SK-N-SH (cell line): ENCODE measurements at regions not wholly inside any gene's neighbourhood (a gene's known extent, or its start where the extent isn't known, plus 50 kb on each side); places are given as distances from the start of the nearest gene placed in this dataset.
"Not testable (repeated sequence)": the region's sequence is repeated elsewhere in the genome, so short reads cannot be mapped to it uniquely, and the experiment has no call there.

Experiments
- CTCF ChIA-PET: fragments of 300-600, 350-600 bp; formaldehyde crosslinking; extraction: SDS; loops from one replicate; lab custom pipeline; 2021; lab: Yijun Ruan, JAX
- POLR2A ChIA-PET: fragments of 350-600 bp; sonication (Branson Sonifier 250); formaldehyde crosslinking; extraction: SDS; loops from one replicate; lab custom pipeline; 2020; ENCODE audit warnings: antibody characterized with exemption, inconsistent platforms; lab: Yijun Ruan, JAX
- DNase-seq: peaks from one replicate; pipeline ENCODE4 v3.0.0; 2012
- H2AFZ ChIP-seq: fragments of 200-600 bp; sonication (generic); 2 replicates; pipeline ENCODE4 v1.8.1; 2016; ENCODE audit warnings: antibody characterized with exemption, mild to moderate bottlenecking, low read depth
- H3F3A ChIP-seq: fragments of 200-600 bp; sonication (generic); replicated peaks from 2 replicates; pipeline ENCODE3; 2016; ENCODE audit warnings: antibody characterized with exemption, mild to moderate bottlenecking; ENCODE audit not compliant: insufficient read depth
- H3K27ac ChIP-seq, 2 experiments: fragments of 200-500 bp in 1 of 2; fragments of 200-600 bp in 1 of 2; sonication (Bioruptor generic) in 1 of 2; sonication (generic), shearing (Covaris generic) in 1 of 2; 2 replicates each; pipeline versions ENCODE4 v1.5.1 to v1.6.1; 2014 to 2016; ENCODE audit warnings: low read depth in 2 of 2, inconsistent platforms in 1 of 2, low read length in 1 of 2, mild to moderate bottlenecking in 1 of 2, mixed read lengths in 1 of 2
- H3K27me3 ChIP-seq: fragments of 200-600 bp; sonication (generic), shearing (Covaris generic); 2 replicates; pipeline ENCODE4 v1.6.1; 2016; ENCODE audit warnings: mixed run types; ENCODE audit not compliant: insufficient read depth
- H3K36me3 ChIP-seq, 2 experiments: fragments of 200-500 bp in 1 of 2; fragments of 200-600 bp in 1 of 2; sonication (Bioruptor generic) in 1 of 2; sonication (generic) in 1 of 2; replicated peaks in 1 of 2; 2 replicates each; pipeline versions ENCODE3 to v1.5.1; 2014 to 2016; ENCODE audit warnings: low read length in 1 of 2, mild to moderate bottlenecking in 1 of 2; ENCODE audit not compliant: insufficient read depth in 2 of 2, control insufficient read depth in 1 of 2
- H3K4me1 ChIP-seq, 2 experiments: fragments of 200-500 bp in 1 of 2; fragments of 200-600 bp in 1 of 2; sonication (Bioruptor generic) in 1 of 2; sonication (generic), shearing (Covaris generic) in 1 of 2; 2 replicates each; pipeline versions ENCODE4 v1.5.1 to v1.6.1; 2014 to 2016; ENCODE audit warnings: low read depth in 1 of 2, low read length in 1 of 2, mixed run types in 1 of 2; ENCODE audit not compliant: insufficient read depth in 2 of 2, control insufficient read depth in 1 of 2
- H3K4me2 ChIP-seq: fragments of 200-600 bp; sonication (generic), shearing (Covaris generic); 2 replicates; pipeline ENCODE4 v1.6.1; 2017; ENCODE audit warnings: mixed run types
- H3K4me3 ChIP-seq, 2 experiments: fragments of 200-500 bp in 1 of 2; fragments of 200-600 bp in 1 of 2; sonication (Bioruptor generic) in 1 of 2; sonication (generic), shearing (Covaris generic) in 1 of 2; 2 replicates each; pipeline versions ENCODE4 v1.5.1 to v1.8.1; 2014 to 2016; ENCODE audit warnings: low read depth in 2 of 2, inconsistent platforms in 1 of 2, low read length in 1 of 2, mild to moderate bottlenecking in 1 of 2, mixed read lengths in 1 of 2, moderate library complexity in 1 of 2
- H3K79me2 ChIP-seq: fragments of 200-600 bp; sonication (generic); 2 replicates; pipeline ENCODE4 v1.8.1; 2017; ENCODE audit warnings: mild to moderate bottlenecking; ENCODE audit not compliant: insufficient read depth
- H3K9ac ChIP-seq: fragments of 200-600 bp; sonication (generic); 2 replicates; pipeline ENCODE4 v1.6.1; 2017; ENCODE audit warnings: mixed run types
- H3K9me2 ChIP-seq: fragments of 200-600 bp; sonication (generic); 2 replicates; pipeline ENCODE4 v1.6.1; 2017; ENCODE audit warnings: mixed run types
- H3K9me3 ChIP-seq: fragments of 200-600 bp; sonication (generic); 2 replicates; pipeline ENCODE4 v1.6.1; 2017; ENCODE audit warnings: mixed run types, mild to moderate bottlenecking, moderate library complexity
- H4K20me1 ChIP-seq: fragments of 200-600 bp; sonication (generic); 2 replicates; pipeline ENCODE4 v1.6.1; 2017; ENCODE audit warnings: mild to moderate bottlenecking, mixed run types; ENCODE audit not compliant: insufficient read depth
- EP300 ChIP-seq, 2 experiments: IDR thresholded peaks; 2 replicates each; pipeline versions ENCODE4 v1.4.0 to v1.6.1; 2012; ENCODE audit warnings: borderline replicate concordance in 1 of 2, low read depth in 1 of 2, low read length in 1 of 2
- EZH2phosphoT487 ChIP-seq: fragments of 200-600 bp; sonication (generic); IDR thresholded peaks from 2 replicates; pipeline ENCODE4 v1.6.1; 2017; ENCODE audit warnings: low read depth, mixed run types, mild to moderate bottlenecking, antibody characterized with exemption, moderate library complexity, borderline replicate concordance
- MEF2A ChIP-seq: IDR thresholded peaks from 2 replicates; pipeline ENCODE4 v1.4.0; 2012; ENCODE audit warnings: low read depth, borderline replicate concordance
- MXI1 ChIP-seq: IDR thresholded peaks from 2 replicates; pipeline ENCODE4 v1.6.1; 2012; ENCODE audit warnings: mild to moderate bottlenecking, low read depth, low read length, improper control_type of control experiment
- RXRA ChIP-seq: IDR thresholded peaks from 2 replicates; pipeline ENCODE4 v1.4.0; 2012; ENCODE audit warnings: low read depth, mild to moderate bottlenecking, borderline replicate concordance
- SIN3A ChIP-seq: IDR thresholded peaks from 2 replicates; pipeline ENCODE4 v1.6.1; 2012; ENCODE audit warnings: low read depth, mild to moderate bottlenecking, low read length, moderate library complexity, borderline replicate concordance
- WGBS: methylation state at CpG from one replicate; pipeline ENCODE4 v1.1.6; 2017; ENCODE audit warnings: low lambda C conversion rate; 5-methylcytosine and 5-hydroxymethylcytosine counted together
- TF ChIP-seq, protein P1 (sequence below): fragments of 150-350 bp; IDR thresholded peaks from 2 replicates; pipeline ENCODE4 v1.6.1; 2016; ENCODE audit warnings: mild to moderate bottlenecking, low read depth, low read length

DNA sequence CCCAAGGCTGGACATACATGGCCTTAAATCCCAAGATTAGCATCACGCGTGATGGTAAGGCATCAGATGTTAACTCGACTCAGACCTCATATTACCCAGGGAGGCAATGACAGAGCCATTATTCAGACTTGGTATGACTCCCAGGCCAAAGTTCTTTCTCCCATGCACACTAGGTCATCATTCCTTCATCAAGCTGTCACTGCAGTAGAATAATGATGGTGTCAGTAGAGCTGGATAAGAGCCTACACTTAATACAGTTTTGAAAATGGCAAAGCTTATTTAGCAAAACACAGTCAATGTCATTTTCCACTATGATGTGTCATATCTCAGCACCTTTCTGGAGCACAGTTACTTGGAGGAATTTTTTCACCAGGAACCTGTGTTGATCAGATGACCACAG lies 663.3 kb downstream of the SUCLG1 start:
- H3K4me2 ChIP-seq: no peak overlapping the region
- H4K20me1 ChIP-seq: no peaks in the 10 kb centered on the region
- H3K4me3 ChIP-seq: no peak overlapping the region
- no peak for TF ChIP-seq MEF2A
- TF ChIP-seq, protein P1, sequence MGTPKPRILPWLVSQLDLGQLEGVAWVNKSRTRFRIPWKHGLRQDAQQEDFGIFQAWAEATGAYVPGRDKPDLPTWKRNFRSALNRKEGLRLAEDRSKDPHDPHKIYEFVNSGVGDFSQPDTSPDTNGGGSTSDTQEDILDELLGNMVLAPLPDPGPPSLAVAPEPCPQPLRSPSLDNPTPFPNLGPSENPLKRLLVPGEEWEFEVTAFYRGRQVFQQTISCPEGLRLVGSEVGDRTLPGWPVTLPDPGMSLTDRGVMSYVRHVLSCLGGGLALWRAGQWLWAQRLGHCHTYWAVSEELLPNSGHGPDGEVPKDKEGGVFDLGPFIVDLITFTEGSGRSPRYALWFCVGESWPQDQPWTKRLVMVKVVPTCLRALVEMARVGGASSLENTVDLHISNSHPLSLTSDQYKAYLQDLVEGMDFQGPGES: no peak
- no peak for TF ChIP-seq EZH2phosphoT487
- TF ChIP-seq MXI1: no peak
- no peak for TF ChIP-seq RXRA
- TF ChIP-seq EP300 (IDR thresholded peaks at IDR 0.05; ENCODE audit: borderline replicate concordance in 1 of 2, low read depth in 1 of 2, low read length in 1 of 2): no peak
- no peak for TF ChIP-seq SIN3A
- TF ChIP-seq, all 33 proteins: peak for 0
- Histone ChIP-seq H3K27me3 (no peaks in the 10 kb centered on the region), H3F3A (no peaks in the 10 kb centered on the region), H3K79me2 (no peaks in the 10 kb centered on the region), H3K27ac (no peak overlapping the region), H3K9ac (no peak overlapping the region), H3K4me1 (no peaks in the 10 kb centered on the region), H3K36me3 (no peaks in the 10 kb centered on the region), H3K9me3 (no peaks in the 10 kb centered on the region), H3K9me2 (no peaks in the 10 kb centered on the region), H2AFZ (no peak overlapping the region)
- POLR2A ChIA-PET: no interaction called here
- CTCF ChIA-PET: interaction anchor here (1.5 kb wide), 1 partner anchor 9 kb away, joined by 4 read pairs; no protein-coding TSS in a partner anchor
- WGBS: 27% methylated on average over 3 of the region's 3 CpGs
- DNase-seq: no peak

DNA sequence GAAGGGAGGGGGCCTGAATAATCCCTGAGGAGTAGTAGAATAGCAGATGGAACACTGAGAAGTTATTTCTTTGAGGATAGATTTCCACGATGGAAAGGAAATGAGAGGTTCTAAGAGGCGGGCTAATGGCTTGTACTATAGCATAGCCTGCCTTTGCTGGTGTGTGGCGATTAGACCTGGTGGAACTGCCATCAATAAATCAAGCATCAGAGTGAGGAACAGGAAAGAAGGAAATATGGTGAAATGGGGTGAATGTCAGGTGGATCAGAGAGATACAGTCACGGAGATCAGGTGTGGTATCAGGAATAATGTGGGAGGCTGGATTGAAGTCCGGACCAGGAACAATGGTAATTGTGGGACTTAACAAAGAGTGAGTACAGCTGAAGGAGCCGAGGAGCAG lies 668.6 kb downstream of the SUCLG1 start:
- H3K9ac ChIP-seq, H3F3A ChIP-seq, CTCF ChIA-PET, H3K79me2 ChIP-seq, H3K4me2 ChIP-seq, POLR2A ChIA-PET, H4K20me1 ChIP-seq, H3K36me3 ChIP-seq, H2AFZ ChIP-seq, DNase-seq, H3K4me3 ChIP-seq, H3K9me2 ChIP-seq, H3K4me1 ChIP-seq, H3K27me3 ChIP-seq, H3K9me3 ChIP-seq, H3K27ac ChIP-seq: not testable (repeated sequence)
- 18% methylated on average over 6 of the region's 6 CpGs for WGBS

DNA sequence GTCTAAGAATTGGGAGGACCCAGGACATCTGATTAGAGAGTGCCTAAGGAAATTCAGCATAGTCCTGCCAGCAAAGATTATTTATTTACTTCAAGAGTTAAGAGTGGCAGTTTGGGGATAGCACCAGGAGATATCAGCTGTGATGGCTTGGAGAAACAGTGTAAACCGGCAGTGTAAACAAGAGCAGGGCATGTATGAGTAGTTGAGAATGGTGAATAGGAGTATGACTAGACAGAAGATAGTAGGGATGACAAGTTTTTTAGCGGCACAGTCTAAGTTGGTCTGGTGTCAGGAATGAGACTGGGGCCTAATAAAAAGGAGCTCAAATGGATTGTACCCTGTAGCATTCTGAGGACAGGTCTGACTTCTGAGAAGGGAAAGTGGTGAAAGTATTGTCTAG lies 669.4 kb downstream of the SUCLG1 start:
- H3K27ac ChIP-seq, H3K4me1 ChIP-seq, DNase-seq, H3K9me2 ChIP-seq, H3F3A ChIP-seq, H3K79me2 ChIP-seq, H3K4me2 ChIP-seq, H3K4me3 ChIP-seq, H2AFZ ChIP-seq, CTCF ChIA-PET, H3K9ac ChIP-seq, H3K9me3 ChIP-seq, POLR2A ChIA-PET, H4K20me1 ChIP-seq, H3K36me3 ChIP-seq, H3K27me3 ChIP-seq: not testable (repeated sequence)
- 13% methylated on average over 2 of the region's 2 CpGs for WGBS

DNA sequence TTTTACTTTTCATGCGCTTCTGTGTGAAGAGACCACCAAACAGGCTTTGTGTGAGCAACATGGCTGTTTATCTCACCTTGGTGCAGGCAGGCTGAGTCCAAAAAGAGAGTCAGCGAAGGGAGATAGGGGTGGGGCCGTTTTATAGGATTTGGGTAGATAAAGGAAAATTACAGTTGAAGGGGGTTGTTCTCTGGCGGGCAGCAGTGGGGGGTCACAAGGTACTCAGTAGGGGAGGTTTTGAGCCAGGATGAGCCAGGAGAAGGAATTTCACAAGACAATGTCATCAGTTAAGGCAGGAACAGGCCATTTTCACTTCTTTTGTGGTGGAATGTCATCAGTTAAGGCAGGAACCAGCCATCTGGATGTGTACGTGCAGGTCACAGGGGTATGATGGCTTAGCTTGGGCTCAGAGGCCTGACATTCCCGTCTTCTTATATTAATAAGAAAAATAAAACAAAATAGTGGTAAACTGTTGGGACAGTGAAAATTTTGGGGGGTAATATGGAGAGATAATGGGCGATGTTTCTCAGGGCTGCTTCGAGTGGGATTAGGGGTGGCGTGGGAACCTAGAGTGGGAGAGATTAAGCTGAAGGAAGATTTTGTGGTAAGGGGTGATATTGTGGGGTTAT lies 670.0 kb downstream of the SUCLG1 start:
- H3K4me2 ChIP-seq, H3K27ac ChIP-seq, H3K9me3 ChIP-seq, H2AFZ ChIP-seq, H3K4me3 ChIP-seq, H3K4me1 ChIP-seq, POLR2A ChIA-PET, H3K36me3 ChIP-seq, H4K20me1 ChIP-seq, H3K9ac ChIP-seq, H3K79me2 ChIP-seq, H3K27me3 ChIP-seq, CTCF ChIA-PET, DNase-seq, H3F3A ChIP-seq, H3K9me2 ChIP-seq: not testable (repeated sequence)
- 14% methylated on average over 9 of the region's 9 CpGs for WGBS
